ENCODE measurements at regions not wholly inside any gene's neighbourhood (a gene's known extent, or its start where the extent isn't known, plus 50 kb on each side); places are given as distances from the start of the nearest gene placed in this dataset.

DNA sequence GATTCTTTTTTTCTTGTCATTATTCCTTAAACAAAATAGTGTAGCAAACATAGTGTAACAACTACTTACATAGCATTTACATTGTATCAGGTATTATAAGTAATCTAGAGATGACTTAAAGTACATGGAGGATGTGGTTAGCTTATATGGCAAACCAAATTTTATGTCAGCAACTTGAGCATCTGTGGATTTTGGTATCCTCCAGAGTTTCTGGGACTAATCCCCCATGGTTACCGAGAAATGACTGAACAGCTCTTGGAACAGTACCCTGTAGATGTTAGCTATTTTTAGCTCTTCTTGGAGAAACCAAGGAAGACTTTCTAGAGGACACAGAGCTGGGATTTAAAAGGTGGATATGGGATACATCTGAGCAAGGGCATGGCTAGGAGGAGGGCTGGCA lies 157.6 kb upstream of the KLF4 start:
- TF ChIP-seq, protein P1, sequence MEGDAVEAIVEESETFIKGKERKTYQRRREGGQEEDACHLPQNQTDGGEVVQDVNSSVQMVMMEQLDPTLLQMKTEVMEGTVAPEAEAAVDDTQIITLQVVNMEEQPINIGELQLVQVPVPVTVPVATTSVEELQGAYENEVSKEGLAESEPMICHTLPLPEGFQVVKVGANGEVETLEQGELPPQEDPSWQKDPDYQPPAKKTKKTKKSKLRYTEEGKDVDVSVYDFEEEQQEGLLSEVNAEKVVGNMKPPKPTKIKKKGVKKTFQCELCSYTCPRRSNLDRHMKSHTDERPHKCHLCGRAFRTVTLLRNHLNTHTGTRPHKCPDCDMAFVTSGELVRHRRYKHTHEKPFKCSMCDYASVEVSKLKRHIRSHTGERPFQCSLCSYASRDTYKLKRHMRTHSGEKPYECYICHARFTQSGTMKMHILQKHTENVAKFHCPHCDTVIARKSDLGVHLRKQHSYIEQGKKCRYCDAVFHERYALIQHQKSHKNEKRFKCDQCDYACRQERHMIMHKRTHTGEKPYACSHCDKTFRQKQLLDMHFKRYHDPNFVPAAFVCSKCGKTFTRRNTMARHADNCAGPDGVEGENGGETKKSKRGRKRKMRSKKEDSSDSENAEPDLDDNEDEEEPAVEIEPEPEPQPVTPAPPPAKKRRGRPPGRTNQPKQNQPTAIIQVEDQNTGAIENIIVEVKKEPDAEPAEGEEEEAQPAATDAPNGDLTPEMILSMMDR (IDR thresholded peaks at IDR 0.05; ENCODE audit: unreplicated experiment) = no peak
- intact Hi-C loops (cut with micrococcal nuclease) = no loop called here
- no peak overlapping the region for H3K4me3 Mint-ChIP-seq (ENCODE audit: unreplicated experiment)
- no peaks in the 10 kb centered on the region for H3K9me3 Mint-ChIP-seq (ENCODE audit: unreplicated experiment)
- H3K27ac Mint-ChIP-seq (ENCODE audit: low read depth, unreplicated experiment) = no peak overlapping the region
- no peak for DNase-seq (ENCODE audit: unreplicated experiment)
- H3K4me1 Mint-ChIP-seq (ENCODE audit: insufficient read depth, unreplicated experiment) = no peaks in the 10 kb centered on the region
- CTCF ChIA-PET = interaction anchor here (0.5 to 1.0 kb wide), 2 partner anchors 37 to 1076 kb away, joined by 3 read pairs; no protein-coding TSS in a partner anchor
- no peaks in the 10 kb centered on the region for H3K27me3 Mint-ChIP-seq (ENCODE audit: insufficient read depth, unreplicated experiment)
- BruUV-seq (replicated peaks) = no TSS peak
- no peaks in the 10 kb centered on the region for H3K36me3 Mint-ChIP-seq (ENCODE audit: insufficient read depth, unreplicated experiment)
- POLR2A ChIA-PET = no interaction called here

- no peak overlapping the region for H3K27ac Mint-ChIP-seq (ENCODE audit: low read depth, unreplicated experiment)
- ChIA-PET CTCF (interaction anchor here (0.8 to 1.4 kb wide), 2 partner anchors 9 to 13 kb away, joined by 3 to 4 read pairs; no protein-coding TSS in a partner anchor), POLR2A (no interaction called here)
- no peaks in the 10 kb centered on the region for H3K9me3 Mint-ChIP-seq (ENCODE audit: unreplicated experiment)
- H3K27me3 Mint-ChIP-seq (ENCODE audit: insufficient read depth, unreplicated experiment) = no peaks in the 10 kb centered on the region
- H3K4me3 Mint-ChIP-seq (ENCODE audit: unreplicated experiment) = no peak overlapping the region
- BruUV-seq (replicated peaks) = no TSS peak
- no peaks in the 10 kb centered on the region for H3K36me3 Mint-ChIP-seq (ENCODE audit: insufficient read depth, unreplicated experiment)
- TF ChIP-seq, protein P1 (IDR thresholded peaks at IDR 0.05; ENCODE audit: unreplicated experiment) = no peak
- H3K4me1 Mint-ChIP-seq (ENCODE audit: insufficient read depth, unreplicated experiment) = no peaks in the 10 kb centered on the region
- no peak for DNase-seq (ENCODE audit: unreplicated experiment)
- intact Hi-C loops (cut with micrococcal nuclease) = no loop called here
Observed at GRCh38 chr9:107645464-107645833, 155.9 kb upstream of the KLF4 start.

GRCh38 chr9:107644733-107645463 lies 155.3 kb upstream of the KLF4 start:
- no peaks in the 10 kb centered on the region for H3K27me3 Mint-ChIP-seq (ENCODE audit: insufficient read depth, unreplicated experiment)

GRCh38 chr9:107639426-107639825 lies 149.9 kb upstream of the KLF4 start:
- no peak overlapping the region for H3K4me3 Mint-ChIP-seq (ENCODE audit: unreplicated experiment)
- ChIA-PET CTCF (interaction anchor here (0.6 kb wide), 1 partner anchor 17 kb away, joined by 3 read pairs; no protein-coding TSS in a partner anchor), POLR2A (no interaction called here)
- no peak overlapping the region for H3K27ac Mint-ChIP-seq (ENCODE audit: low read depth, unreplicated experiment)
- no peaks in the 10 kb centered on the region for H3K27me3 Mint-ChIP-seq (ENCODE audit: insufficient read depth, unreplicated experiment)
- peaks cover 15% of the 10 kb centered on the region for H3K4me1 Mint-ChIP-seq (ENCODE audit: insufficient read depth, unreplicated experiment)
- intact Hi-C loops (cut with micrococcal nuclease) = no loop called here
- H3K9me3 Mint-ChIP-seq (ENCODE audit: unreplicated experiment) = no peaks in the 10 kb centered on the region
- no peak for DNase-seq (ENCODE audit: unreplicated experiment)
- BruUV-seq (replicated peaks) = no TSS peak
- no peaks in the 10 kb centered on the region for H3K36me3 Mint-ChIP-seq (ENCODE audit: insufficient read depth, unreplicated experiment)
- TF ChIP-seq, protein P1 (IDR thresholded peaks at IDR 0.05; ENCODE audit: unreplicated experiment) = no peak

More at GRCh38 chr9:107644733-107645463, 155.3 kb upstream of the KLF4 start:
- BruUV-seq (replicated peaks) = no TSS peak
- H3K27ac Mint-ChIP-seq (ENCODE audit: low read depth, unreplicated experiment) = no peak overlapping the region
- POLR2A ChIA-PET = interaction anchor here (0.6 kb wide), 1 partner anchor 9 kb away, joined by 3 read pairs; no protein-coding TSS in a partner anchor
- H3K4me3 Mint-ChIP-seq (ENCODE audit: unreplicated experiment) = no peak overlapping the region
- TF ChIP-seq, protein P1 (IDR thresholded peaks at IDR 0.05; ENCODE audit: unreplicated experiment) = no peak
- no peaks in the 10 kb centered on the region for H3K9me3 Mint-ChIP-seq (ENCODE audit: unreplicated experiment)
- no peaks in the 10 kb centered on the region for H3K36me3 Mint-ChIP-seq (ENCODE audit: insufficient read depth, unreplicated experiment)
- no peak for DNase-seq (ENCODE audit: unreplicated experiment)
- intact Hi-C loops (cut with micrococcal nuclease) = no loop called here
- CTCF ChIA-PET = interaction anchor here (0.7 to 1.4 kb wide), 3 partner anchors 9 to 12 kb away, joined by 3 to 4 read pairs (median 3); no protein-coding TSS in a partner anchor
- no peaks in the 10 kb centered on the region for H3K4me1 Mint-ChIP-seq (ENCODE audit: insufficient read depth, unreplicated experiment)
